GM10266 (cell line): ENCODE measurements at regions not wholly inside any gene's neighbourhood (a gene's known extent, or its start where the extent isn't known, plus 50 kb on each side); places are given as distances from the start of the nearest gene placed in this dataset.

Experiments
- DNase-seq: peaks from one replicate; pipeline ENCODE4 v3.0.0; 2012; ENCODE audit errors: extremely low spot score
- TF ChIP-seq, protein P1 (sequence below): IDR thresholded peaks from 2 replicates; pipeline ENCODE4 v1.5.1; 2012; ENCODE audit warnings: mild to moderate bottlenecking, low read depth; ENCODE audit not compliant: control insufficient read depth, insufficient read depth; ENCODE audit errors: missing control alignments

DNA sequence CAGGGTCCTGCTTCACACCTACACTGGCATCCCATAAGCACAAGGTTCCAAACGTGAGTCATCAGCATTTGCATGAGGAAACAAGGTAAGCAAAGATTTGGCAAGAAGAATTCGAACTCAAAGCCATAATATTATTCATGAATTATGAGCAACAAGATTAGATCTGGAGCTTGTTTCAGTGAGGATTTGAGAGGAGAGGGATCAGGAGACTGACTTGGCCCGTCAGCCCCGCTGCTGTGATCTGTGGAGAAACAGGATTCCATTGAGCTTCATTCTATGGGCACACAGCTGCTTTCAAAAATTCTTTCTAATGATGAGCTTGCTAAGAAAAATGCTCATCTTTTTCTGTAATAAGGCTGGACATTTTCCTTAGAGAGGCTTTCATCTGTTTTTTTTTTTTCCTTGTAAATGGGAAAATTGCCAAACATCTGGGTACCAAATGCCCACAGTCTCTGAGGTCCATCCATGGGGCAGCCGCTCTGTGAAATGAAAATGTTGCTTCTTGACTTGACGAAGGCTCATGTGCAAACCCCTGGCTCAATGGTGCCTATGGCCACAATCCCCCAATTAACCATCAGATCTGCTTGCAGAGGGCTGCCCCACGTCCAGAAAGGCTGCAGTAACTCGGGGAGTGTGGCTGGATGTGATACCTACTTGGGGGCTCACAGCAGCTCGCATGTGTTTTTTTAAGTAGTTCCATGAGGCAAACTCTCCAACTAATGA, 179.3 kb downstream of the TMEM18 start:
- TF ChIP-seq, protein P1, sequence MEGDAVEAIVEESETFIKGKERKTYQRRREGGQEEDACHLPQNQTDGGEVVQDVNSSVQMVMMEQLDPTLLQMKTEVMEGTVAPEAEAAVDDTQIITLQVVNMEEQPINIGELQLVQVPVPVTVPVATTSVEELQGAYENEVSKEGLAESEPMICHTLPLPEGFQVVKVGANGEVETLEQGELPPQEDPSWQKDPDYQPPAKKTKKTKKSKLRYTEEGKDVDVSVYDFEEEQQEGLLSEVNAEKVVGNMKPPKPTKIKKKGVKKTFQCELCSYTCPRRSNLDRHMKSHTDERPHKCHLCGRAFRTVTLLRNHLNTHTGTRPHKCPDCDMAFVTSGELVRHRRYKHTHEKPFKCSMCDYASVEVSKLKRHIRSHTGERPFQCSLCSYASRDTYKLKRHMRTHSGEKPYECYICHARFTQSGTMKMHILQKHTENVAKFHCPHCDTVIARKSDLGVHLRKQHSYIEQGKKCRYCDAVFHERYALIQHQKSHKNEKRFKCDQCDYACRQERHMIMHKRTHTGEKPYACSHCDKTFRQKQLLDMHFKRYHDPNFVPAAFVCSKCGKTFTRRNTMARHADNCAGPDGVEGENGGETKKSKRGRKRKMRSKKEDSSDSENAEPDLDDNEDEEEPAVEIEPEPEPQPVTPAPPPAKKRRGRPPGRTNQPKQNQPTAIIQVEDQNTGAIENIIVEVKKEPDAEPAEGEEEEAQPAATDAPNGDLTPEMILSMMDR: no peak
- no peak for DNase-seq

DNA sequence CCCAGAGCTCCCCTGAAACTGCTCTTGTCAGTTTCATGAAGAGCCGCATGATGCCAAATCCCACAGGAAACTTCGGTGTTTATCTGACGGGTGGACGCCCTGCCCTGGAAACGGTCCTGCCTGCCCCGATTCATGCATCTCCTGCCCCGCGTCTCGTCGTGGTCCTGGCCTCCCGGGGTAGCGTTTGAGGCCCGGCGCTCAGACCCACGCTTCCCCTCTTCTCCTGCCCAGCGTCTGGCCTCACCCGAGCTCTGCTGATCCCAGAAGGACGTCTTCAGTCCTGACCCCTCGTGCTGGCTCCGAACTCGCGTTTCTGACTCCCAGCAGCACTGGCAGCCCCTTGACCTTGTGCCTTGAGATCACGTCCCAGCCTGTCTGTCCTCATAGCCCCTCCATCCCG, 180.5 kb downstream of the TMEM18 start:
- TF ChIP-seq, protein P1: no peak
- no peak for DNase-seq

DNA sequence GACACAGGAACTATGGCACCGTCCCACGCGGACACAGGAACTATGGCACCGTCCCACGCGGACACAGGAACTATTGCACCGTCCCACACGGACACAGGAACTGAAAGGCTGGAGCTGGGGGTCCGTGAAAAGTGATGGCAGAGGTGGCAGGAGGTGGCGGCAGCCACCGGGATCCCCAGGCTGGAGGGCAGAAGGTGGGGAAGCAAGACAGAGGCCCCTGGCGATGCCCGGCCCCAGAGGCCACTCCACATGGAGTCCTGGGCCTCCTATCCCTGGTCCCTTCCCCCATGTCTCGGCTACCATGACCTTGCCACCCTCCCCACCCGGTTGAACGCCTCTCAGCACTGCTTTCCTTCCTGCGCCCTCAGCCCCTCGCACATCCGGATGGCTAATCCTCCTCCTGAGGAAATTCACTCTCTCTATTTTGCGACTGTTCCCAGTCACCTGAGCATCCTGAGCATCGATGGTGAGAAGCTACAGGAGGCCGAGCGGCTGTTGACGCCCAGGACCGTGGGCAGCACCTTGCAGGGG, 181.4 kb downstream of the TMEM18 start:
- no peak for DNase-seq
- TF ChIP-seq, protein P1: no peak

DNA sequence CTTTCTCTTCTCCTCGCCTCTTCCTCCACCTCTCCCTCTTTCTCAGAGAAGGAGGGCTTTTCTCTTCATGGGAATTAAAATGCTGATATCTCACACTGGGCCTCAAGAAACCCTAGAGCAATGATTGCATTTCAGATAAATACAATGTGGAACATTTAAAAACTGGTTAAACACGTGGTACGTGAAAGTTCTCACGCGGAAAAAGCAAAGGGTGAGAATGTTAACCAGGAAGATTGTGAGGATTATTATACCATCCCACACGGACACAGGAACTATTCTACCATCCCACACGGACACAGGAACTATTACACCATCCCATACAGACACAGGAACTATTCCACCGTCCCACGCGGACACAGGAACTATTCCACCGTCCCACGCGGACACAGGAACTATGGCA, 182.4 kb downstream of the TMEM18 start:
- TF ChIP-seq, protein P1: no peak
- DNase-seq: no peak

DNA sequence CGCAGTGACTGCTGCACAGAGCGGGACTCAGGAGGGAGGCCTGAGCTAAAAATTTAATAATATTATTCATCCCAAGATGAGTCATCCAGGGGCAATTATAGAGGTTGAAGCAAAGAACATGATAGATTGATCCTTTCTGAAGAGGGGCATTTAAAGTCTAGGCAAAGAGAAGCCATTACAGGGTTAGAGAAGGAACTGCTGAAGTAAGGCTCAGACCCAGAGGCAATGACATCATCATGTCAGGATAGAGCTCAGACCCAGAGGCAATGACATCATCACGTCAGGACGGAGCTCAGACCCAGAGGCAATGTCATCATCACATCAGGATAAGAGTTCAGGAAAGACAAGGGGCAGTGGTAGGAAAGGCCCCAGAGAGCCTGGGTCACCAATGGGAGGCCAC, 184.0 kb downstream of the TMEM18 start:
- DNase-seq: no peak
- TF ChIP-seq, protein P1: no peak

DNA sequence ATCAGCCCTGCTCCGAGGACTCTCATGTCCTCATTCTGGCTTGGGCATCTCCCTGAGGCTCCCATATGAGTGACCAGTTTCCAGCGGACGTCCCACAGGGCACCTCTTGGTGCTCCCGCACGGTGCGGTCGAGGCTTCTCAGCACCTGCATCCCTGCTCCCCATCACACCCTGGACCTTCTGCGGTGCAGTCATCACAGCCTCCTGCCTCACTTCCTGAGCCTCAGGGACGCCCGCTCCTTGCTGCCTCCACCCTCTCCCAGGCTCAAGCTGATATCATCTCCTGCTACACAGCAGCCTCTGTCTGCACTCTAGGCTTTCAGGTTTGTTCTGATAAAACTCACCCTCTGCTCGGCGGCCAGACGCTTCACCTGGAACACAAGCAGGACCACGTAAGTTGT, 185.0 kb downstream of the TMEM18 start:
- TF ChIP-seq, protein P1: no peak
- DNase-seq: no peak

DNA sequence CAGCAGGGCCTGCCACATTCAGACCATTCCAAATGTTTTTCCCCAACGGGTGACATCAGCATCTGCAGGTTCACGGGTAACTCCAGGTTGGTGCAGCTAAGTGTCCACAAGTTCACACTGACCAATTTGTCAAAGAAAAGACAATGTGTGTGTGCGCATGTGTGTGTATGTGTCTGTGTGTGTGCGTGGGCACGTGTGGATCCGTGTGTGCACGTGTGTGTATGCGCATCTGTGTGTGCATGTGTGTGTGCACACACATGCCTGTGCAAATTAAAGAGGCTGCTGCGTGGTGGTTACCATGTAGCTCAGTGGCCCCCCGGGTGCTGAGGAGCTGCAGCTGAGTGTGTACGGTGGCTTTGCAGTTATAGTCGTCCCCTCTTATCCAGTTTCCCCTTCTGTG, 187.4 kb downstream of the TMEM18 start:
- TF ChIP-seq, protein P1: no peak

More for the DNA sequence above, 187.4 kb downstream of the TMEM18 start:
- no peak for DNase-seq
